ENCODE measurements at regions not wholly inside any gene's neighbourhood (a gene's known extent, or its start where the extent isn't known, plus 50 kb on each side); places are given as distances from the start of the nearest gene placed in this dataset.

DNA sequence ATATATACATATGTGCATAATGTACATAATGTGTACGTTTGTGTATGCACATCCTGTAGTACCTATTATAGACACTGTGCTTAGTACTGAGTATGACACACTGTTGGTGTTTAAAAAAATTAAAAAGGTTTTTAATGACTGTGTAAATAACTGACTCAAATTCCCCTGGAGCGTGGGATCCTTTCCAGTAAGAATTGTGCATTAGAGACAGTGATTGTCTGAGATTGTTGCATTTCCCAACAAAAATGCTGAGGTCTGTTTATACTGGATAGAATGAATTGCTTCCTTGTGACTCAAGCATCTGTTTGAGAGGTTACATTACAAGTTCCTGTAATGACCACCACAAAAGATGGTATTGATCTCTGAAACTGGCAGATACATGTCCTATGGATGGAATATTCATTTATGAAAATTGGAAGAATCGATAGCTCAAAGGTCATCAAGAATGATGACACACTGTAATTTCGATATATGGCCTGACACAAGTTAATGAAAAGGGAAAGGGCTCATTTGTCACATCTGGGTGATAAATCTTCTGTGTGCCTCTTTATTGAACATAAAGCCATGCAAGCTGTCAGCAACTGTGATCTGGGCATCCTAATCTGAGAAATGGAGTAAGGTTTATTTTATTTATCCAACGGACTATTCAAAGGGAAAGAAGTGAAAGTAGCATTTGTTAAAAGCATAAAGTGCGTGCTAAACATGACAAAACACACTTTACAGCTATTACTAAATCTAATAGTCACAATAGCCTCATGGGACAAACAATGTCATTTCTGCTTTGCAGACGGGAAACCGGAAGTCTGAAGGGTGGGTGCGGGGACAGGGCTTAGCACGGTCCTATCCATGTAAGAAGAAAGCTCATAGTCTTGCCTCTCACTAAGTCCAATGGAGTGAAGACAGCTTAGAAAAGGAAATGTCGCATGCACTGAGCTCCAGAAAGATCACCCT, 228.8 kb downstream of the CDH11 start:
- Histone ChIP-seq H3K4me1 (ENCODE audit: control insufficient read depth, insufficient read depth, low read length) (no peaks in the 10 kb centered on the region), H3K4me3 (ENCODE audit: low read length) (no peak overlapping the region), H3K27me3 (ENCODE audit: control insufficient read depth, insufficient read depth, low read length) (no peaks in the 10 kb centered on the region), H3K9me3 (ENCODE audit: control insufficient read depth, insufficient read depth, low read length) (no peaks in the 10 kb centered on the region), H3K27ac (ENCODE audit: low read length) (no peak overlapping the region), H3K36me3 (ENCODE audit: control insufficient read depth, insufficient read depth, low read length) (no peaks in the 10 kb centered on the region)
- ATAC-seq (no peak), DNase-seq (no peak)
- peaks cover 11 to 13% of the 10 kb centered on the region in 2 donors for H3K9me3 Mint-ChIP-seq
- no peak overlapping the region for H3K4me3 Mint-ChIP-seq
- no peaks in the 10 kb centered on the region for H3K36me3 Mint-ChIP-seq
- no peak overlapping the region for H3K27ac Mint-ChIP-seq
- no peaks in the 10 kb centered on the region for H3K27me3 Mint-ChIP-seq (ENCODE audit: low read depth in 2 of 2)
- intact Hi-C loops (cut with micrococcal nuclease) = no loop called here
- no peaks in the 10 kb centered on the region for H3K4me1 Mint-ChIP-seq
- WGBS (ENCODE audit: insufficient coverage) = 66% methylated on average over 9 of the region's 11 CpGs
- TF ChIP-seq, protein P1, sequence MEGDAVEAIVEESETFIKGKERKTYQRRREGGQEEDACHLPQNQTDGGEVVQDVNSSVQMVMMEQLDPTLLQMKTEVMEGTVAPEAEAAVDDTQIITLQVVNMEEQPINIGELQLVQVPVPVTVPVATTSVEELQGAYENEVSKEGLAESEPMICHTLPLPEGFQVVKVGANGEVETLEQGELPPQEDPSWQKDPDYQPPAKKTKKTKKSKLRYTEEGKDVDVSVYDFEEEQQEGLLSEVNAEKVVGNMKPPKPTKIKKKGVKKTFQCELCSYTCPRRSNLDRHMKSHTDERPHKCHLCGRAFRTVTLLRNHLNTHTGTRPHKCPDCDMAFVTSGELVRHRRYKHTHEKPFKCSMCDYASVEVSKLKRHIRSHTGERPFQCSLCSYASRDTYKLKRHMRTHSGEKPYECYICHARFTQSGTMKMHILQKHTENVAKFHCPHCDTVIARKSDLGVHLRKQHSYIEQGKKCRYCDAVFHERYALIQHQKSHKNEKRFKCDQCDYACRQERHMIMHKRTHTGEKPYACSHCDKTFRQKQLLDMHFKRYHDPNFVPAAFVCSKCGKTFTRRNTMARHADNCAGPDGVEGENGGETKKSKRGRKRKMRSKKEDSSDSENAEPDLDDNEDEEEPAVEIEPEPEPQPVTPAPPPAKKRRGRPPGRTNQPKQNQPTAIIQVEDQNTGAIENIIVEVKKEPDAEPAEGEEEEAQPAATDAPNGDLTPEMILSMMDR (IDR thresholded peaks at IDR 0.05) = no peak

DNA sequence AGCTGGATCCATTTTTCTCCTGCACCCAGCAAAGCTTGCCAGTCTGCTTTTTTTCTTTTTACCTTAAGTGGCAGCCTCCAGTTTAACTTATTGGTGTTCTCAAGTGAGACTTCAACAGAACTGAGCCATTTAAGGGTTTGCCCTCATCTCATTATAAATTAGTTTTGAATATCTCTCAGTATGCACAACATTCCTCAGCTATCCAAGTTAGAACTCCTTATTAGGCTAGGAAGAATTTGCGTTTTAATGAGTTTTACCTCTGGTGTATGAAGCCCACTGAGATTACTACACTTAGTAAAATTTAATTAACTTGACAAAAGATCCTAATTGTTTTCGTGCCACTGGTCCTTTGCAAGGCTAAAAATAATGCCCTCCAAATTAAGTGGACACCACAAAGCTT, 232.4 kb downstream of the CDH11 start:
- intact Hi-C loops (cut with micrococcal nuclease) = no loop called here
- TF ChIP-seq, protein P1 (IDR thresholded peaks at IDR 0.05) = no peak
- Mint-ChIP-seq H3K27ac (no peak overlapping the region), H3K4me3 (no peak overlapping the region), H3K36me3 (no peaks in the 10 kb centered on the region), H3K9me3 (peaks cover 7 to 11% of the 10 kb centered on the region in 2 donors), H3K4me1 (no peaks in the 10 kb centered on the region), H3K27me3 (ENCODE audit: low read depth in 2 of 2) (no peaks in the 10 kb centered on the region)
- Histone ChIP-seq H3K4me1 (ENCODE audit: control insufficient read depth, insufficient read depth, low read length) (no peaks in the 10 kb centered on the region), H3K27me3 (ENCODE audit: control insufficient read depth, insufficient read depth, low read length) (no peaks in the 10 kb centered on the region), H3K36me3 (ENCODE audit: control insufficient read depth, insufficient read depth, low read length) (no peaks in the 10 kb centered on the region), H3K4me3 (ENCODE audit: low read length) (no peak overlapping the region), H3K27ac (ENCODE audit: low read length) (no peak overlapping the region), H3K9me3 (ENCODE audit: control insufficient read depth, insufficient read depth, low read length) (no peaks in the 10 kb centered on the region)
- DNase-seq (no peak), ATAC-seq (no peak)
- 79% methylated on average over 2 of the region's 2 CpGs for WGBS (ENCODE audit: insufficient coverage)

DNA sequence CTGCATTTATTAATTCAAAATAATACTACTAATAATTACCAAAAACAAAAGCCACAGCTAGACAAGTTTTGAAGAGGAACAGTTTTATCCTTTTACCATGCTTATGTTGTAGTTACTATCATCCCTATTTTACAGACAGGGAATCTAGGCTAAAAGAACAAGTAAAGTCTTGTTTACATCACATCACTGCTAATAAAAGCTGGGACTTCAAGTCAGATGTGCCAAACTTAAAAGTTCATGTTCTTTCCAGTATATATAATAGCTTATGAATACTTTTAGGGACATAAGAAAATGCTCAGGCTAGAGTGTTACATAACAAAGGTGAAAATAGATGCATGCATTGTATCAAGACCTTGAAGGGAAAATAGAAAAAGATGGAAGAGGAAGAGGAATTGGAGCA, 234.2 kb downstream of the CDH11 start:
- Histone ChIP-seq H3K4me1 (ENCODE audit: control insufficient read depth, insufficient read depth, low read length) (no peaks in the 10 kb centered on the region), H3K27ac (ENCODE audit: low read length) (no peak overlapping the region), H3K9me3 (ENCODE audit: control insufficient read depth, insufficient read depth, low read length) (no peaks in the 10 kb centered on the region), H3K27me3 (ENCODE audit: control insufficient read depth, insufficient read depth, low read length) (no peaks in the 10 kb centered on the region), H3K4me3 (ENCODE audit: low read length) (no peak overlapping the region), H3K36me3 (ENCODE audit: control insufficient read depth, insufficient read depth, low read length) (no peaks in the 10 kb centered on the region)
- Mint-ChIP-seq H3K36me3 (no peaks in the 10 kb centered on the region), H3K4me1 (no peaks in the 10 kb centered on the region), H3K27ac (no peak overlapping the region), H3K9me3 (peaks cover 10 to 11% of the 10 kb centered on the region in 2 donors), H3K27me3 (ENCODE audit: low read depth in 2 of 2) (no peaks in the 10 kb centered on the region), H3K4me3 (no peak overlapping the region)
- no peak for DNase-seq
- intact Hi-C loops (cut with micrococcal nuclease) = no loop called here
- TF ChIP-seq, protein P1 (IDR thresholded peaks at IDR 0.05) = no peak
- ATAC-seq = no peak

All from natural killer cell (primary cell).